GM21619 (cell line): ENCODE measurements at regions not wholly inside any gene's neighbourhood (a gene's known extent, or its start where the extent isn't known, plus 50 kb on each side); places are given as distances from the start of the nearest gene placed in this dataset.

ENCODE experiments used
- ATAC-seq: cut with Tn5 transposase; IDR thresholded peaks from one replicate; pipeline ENCODE4 v1.9.1; 2021; ENCODE audit not compliant: unreplicated experiment

DNA sequence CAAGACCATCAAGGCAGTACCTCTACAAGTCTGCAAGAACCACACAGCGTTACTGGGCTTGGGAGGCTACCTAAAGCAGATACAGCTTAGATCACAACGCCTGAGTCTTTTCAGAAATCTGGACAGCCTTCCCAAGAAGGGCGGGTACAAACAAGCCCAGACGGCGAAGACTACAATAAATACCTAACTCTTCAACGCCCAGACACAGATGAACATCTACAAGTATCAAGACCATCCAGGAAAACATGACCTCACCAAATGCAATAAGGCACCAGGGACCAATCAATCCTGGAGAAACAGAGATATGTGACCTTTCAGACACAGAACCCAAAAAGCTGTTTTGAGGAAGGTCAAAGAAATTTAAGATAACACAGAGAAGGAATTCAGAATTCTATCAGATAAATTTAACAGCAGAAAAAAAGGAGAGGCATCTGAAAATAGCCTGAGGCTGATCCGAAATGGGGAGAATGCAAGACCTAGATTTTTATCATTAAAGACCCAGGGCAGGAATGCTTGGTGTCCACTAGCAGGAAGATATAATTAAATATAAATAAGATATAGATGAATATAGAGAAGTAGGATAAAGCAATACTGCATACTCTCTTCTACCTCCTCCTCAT lies 131.7 kb upstream of the COL21A1 start:
- no peak for ATAC-seq

DNA sequence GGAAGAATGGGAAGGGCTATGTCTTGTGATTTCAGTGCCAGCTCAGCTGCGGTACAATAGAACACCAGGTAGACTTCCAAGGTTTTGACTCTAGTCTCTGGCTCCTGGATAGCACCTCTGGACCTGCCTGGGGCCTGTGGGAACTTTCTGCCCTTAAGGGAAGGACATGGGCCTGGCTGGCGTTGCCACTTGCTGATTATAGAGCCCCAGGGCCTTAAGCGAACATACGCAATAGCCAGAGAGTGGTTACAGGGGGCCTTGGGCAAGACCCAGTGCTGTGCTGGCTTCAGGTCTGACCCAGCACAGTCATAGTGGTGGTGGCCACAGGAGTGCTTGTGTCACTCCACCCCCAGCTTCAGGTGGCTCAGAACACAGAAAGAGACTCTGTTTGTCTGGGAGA lies 131.1 kb upstream of the COL21A1 start:
- ATAC-seq = no peak

DNA sequence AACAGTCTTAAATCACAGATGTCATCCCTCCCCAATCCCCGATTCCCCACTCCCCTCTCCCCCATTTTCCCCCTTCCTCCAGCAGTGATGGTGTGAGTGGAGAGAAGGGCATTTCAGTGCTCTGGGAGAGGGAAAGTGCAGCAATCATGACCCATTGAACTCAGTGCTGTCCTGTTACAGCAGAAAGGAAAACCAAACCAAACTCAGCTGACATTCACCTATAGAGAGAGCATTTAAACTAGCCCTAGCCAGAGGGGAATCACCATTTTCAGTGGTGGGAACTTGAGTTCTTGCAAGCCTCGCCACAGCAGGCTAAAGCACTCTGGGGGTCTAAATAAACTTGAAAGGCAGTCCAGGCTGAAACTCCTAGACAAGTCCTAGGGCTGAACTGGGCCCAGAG lies 129.9 kb upstream of the COL21A1 start:
- ATAC-seq = no peak

DNA sequence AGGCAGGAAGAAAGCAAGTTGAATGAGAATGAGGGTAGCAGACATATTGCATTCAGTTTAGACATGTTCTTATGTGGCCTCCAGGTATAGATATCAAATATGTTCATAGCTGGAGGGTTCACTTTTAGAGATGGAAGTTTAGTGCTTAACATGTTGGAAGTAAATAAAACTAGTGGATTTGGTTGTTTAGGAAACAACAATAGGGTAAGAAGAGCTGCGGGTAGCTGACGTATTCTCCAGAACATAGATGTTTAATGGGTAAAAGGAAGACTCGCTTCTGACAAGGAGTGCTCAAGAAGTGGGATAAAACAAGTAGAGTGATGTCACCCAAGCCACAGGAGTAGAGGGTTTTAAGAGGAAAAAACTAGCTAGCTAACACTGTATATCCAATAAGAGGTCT lies 128.4 kb upstream of the COL21A1 start:
- ATAC-seq = no peak

DNA sequence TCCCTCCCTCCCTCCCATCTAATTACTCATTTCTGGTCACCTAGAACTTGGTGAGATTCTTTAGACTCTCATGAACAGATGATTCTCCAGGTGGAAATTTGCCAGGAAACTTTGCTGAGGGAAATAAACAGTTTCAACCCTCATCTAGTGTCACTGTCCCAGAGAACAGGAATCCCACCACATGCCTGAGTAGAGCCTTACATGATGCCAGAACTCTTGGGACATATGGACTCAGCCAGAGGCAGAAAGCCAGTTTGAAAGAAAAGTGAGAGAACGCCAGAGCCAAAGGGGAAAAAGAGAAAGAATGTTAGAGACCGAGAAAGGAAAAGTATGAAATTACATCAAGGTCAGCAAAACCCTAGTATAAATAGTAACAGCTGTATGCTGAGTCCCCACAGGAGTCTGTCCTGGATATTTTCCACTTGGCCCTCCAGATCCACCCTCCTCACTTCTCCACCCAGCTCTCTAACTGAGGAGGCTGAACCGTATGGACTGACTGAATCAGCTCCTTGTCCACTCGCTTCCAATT lies 127.5 kb upstream of the COL21A1 start:
- no peak for ATAC-seq

DNA sequence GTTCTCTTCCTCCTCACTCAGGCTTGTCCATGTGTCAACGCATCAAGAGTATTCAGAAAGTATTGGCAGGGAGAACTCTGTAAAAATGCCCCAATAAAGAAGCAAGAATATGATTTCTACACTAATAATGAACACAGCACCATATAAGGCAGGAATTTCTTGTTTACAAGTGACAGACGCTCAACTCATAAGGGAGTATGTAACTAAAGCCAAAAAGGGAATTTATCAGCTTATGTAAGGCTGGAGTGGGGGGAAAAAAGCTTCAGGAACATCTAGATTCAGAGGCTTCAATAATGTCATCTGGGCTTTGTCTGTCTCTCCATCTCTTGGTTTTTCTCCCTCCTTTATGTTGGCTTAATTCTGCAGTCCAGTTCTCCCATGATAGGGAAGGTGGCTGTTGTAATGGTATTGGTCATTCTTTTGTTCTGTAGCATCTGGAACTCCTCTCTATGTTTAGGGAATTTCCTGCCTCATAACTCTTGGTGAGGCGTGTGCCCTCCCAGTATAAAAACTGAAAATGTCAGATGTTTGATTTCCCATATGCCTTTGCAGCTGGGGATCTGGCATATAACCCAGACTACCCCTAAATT lies 125.1 kb upstream of the COL21A1 start:
- no peak for ATAC-seq

- peak; percentile 91 for ATAC-seq
Observed at GRCh38 chr6:56370561-56371211, 123.3 kb upstream of the COL21A1 start.

- ATAC-seq = no peak
Observed at GRCh38 chr6:56370127-56370540, 122.8 kb upstream of the COL21A1 start.

DNA sequence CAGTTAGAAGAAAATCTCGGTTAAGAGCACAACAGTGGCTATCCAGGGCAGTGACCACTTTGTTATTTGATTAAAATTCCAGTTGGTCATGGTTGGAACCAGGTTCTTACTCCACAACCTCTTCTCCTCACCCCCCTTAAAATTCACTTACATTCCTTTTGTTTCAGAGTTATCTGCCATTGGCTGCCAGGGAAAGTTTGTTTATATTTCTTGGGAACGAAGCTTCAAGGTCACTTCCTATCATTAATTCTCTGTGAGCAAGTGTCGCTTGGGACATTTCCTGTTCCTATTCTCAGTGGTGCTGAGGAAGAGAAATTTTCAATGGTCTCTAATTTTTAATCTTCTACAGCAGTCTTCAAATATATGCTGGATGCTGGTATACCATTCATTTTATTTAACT lies 121.1 kb upstream of the COL21A1 start:
- ATAC-seq = no peak

DNA sequence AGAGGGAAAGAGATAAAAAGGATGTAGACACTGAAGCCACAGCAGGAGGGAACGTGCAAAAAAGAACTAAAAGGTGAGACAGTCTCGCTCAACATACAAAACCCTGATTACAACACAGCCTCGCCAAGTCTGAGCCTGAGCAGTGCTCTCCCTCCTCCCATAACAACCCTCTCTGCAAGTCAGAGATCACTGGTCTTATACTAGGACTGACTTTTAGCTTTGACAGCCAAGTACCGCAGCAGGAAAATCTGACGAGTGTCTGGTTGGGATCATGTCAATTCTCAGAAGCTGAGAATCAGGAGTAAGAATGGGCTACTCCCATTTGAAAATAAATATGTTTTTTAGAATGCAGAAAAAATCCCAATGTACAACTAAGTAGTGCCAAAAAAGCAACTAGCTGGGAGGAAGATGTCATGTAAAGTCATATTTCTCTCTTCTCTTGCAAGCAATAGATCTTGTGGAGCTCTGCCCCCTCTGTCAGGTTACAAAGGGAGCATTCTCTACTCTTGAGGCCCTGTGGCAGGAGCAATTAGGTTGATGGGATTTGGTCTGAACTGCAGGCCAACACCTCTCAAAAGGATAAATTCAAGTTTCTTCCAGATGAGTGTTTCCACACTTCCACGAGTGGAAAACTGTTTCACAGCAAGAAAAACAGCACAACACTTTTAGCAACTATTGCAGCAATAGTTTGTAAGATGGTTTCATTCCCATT lies 118.9 kb upstream of the COL21A1 start:
- ATAC-seq = no peak

DNA sequence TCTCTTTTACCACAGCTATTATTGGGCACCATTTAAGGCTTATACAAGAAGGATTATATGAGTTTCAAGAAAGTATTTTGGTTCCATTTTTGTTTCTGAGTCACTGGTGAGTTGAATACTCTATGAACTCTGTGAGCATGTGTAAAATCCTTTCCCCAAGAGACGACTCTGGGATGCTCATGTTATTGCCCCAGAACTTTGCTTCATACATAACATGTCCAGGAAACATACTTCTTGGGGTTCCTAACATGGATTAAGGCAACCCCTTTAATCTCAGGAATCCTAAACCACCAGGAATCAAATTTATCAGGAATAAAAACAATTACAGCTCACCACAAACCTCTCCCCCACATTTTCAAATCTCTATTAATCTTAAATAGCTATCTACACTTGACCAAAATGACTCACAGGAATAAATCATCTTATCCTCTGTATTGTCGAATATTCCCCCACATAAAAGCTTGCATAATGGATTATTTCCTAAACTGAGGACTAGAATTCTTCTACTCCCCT lies 117.5 kb upstream of the COL21A1 start:
- ATAC-seq = no peak

DNA sequence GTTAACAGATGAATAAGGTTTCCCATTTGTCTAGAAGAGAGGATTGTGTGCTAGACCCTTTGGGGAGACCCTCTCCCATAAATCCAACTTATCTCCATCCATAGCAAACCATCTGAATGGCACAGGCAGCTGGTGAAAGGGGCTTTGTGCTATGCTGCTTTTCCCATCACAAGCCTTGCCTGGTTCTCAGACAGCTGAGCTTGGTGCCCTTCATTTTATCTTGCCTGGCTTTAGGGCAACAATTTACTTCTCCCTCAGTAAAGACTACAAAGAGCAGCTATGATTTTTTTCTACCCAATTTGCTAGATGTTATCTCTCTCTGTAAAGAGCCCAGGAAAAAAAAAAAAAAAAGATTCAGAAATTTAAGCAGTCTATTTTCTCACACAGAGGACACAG lies 117.0 kb upstream of the COL21A1 start:
- no peak for ATAC-seq

DNA sequence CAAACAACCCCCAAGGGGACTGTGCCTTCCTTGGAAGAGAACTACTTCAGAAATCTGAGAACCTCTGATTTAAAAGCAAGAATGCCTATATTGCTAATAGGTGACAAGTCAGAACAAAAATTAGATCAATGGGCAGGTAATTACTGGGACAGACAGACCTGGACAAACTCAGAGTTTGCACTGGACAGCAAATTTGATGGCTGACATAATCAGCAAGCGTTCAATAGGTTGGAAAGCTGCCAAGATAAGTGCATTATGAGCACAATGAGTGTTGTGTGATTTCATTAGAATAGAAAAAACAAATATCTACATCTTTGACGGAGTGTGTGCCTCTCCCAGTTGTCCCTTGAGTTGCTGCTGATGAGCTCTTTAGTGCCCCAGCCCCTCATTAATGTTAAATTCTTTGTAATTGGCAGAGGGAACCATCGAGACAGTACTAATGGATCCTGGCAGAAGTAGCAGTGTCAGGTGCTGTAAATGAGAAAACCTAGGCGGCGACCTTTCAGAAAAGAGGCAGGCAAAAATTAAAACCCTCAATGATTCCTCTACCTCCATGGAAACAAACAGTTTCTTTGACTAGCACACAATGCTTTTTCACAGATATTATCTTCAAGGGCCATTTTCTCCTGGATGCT lies 116.5 kb upstream of the COL21A1 start:
- no peak for ATAC-seq

DNA sequence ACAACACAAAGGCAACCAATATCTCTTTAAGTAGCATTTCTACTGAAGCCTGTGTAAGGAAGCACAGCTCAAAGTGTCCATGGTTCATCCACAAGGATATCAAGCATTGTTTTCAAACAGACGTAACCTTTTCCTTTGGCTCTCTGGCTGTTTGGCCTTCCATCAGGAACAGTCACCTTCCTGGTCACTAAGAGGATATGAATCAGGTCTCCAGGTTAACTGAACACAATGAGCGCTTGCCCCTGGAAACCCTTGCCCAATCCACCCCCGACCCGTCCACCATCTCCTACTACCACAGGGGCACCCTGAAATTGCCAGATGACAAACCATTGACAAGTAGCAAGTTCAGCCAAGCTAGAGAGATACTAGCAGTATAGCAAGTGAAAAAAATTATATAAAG lies 114.4 kb upstream of the COL21A1 start:
- ATAC-seq = no peak

DNA sequence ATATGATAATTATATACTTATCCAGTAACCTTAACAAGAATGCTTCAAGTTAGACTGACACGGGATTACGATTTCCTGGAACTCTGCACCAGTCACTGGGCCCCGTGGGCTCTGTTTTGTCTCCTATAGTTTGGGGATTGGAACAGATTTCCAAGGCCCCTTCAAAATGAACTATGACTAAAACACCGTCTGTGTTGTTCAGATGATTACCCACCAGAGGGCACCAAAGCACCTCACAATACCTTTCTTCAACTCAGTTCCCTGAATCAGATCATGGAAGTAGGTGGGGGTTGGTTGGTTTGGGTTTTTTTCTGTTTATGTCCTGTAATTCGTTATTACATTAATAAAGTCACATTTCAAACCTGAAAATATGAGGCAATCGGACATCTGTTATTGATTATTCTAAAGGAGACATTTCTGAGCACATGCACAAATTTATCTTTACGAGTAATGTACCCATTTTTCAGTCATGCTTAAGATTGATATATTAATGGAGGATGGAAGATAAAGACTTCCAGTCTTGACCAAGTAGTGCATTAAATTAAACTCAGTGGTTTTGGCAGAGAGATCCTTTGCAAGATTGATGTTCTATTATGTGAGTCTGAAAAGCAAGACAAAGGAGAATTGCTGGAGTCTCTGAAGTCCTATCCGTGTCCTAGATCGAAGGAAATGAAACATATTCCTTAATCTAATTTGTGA lies 112.0 kb upstream of the COL21A1 start:
- peak; percentile 84 for ATAC-seq

DNA sequence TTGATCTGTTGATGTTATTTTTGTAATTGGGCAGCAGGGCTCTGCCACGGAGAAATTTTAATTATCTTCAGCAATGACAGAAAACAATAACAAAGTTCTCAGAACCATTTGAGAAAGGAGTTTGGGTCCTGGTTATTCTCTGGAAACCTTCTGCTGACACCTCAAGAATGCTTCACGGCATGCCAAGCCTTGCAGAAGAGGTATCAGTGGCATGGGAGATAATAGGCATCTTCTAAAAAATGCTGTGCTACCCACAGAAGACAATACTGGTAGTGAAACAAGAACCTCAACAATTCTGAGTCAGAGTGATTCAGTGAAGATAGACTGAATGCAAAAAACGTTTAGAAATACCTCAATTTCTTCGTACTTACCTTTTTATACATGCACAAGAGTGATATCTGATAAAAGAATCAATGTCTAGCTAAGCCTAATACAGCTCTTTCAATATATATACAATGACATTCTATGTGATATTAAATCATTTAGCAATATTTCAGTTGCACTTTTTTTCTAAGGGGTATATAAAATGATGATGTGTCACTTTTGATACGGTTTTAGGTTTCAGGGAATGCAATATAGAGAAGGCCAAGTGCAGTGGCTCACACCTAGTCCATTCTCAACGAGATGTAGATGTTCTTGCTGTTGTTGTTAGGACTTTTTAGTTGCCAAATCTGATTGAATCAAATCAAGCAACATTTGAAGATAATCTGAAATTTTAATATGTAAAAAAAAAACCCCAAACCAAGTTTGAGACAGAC lies 110.4 kb upstream of the COL21A1 start:
- no peak for ATAC-seq

GRCh38 chr6:56356426-56356825 lies 109.0 kb upstream of the COL21A1 start:
- no peak for ATAC-seq

GRCh38 chr6:56353860-56354259 lies 106.5 kb upstream of the COL21A1 start:
- ATAC-seq = no peak

GRCh38 chr6:56350628-56351260 lies 103.4 kb upstream of the COL21A1 start:
- ATAC-seq = no peak
